Adipose tissue (tissue), 3 donors: ENCODE measurements at regions not wholly inside any gene's neighbourhood (a gene's known extent, or its start where the extent isn't known, plus 50 kb on each side); places are given as distances from the start of the nearest gene placed in this dataset.

ENCODE experiments used
- H3K27ac ChIP-seq: one replicate; pipeline ENCODE4 v1.5.1; 2013; ENCODE audit warnings: low read depth, low read length
- WGBS, 3 donors: extraction: QIAGEN DNeasy Blood & Tissue Kit; methylation state at CpG; one replicate each; pipeline ENCODE4 v1.1.7; 2013; 5-methylcytosine and 5-hydroxymethylcytosine counted together
- donor health status: healthy with polysubstance abuse.
- donor health status: Bipolar disorder and iron deficiency.
- donor health status: healthy.

DNA sequence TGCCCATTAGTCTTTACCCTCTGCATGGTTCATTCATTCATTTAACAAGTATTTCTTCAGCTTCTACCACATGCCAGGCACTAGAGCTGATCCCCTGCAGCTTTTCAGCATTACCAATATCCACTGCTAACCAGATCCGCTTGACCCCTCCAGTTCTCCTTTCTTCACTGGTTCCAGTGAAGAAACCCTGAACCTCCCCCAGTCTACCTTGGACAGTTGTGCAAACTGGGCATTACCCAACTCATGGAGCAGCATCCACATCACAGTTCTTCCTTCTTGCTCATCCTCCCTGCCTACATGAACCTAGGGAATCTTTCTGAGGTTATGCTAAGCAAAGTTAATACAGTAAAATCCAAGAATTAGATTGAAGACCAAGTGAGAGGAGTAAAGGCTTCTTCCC is 78.7 kb upstream of the SERP2 start:
- WGBS, 3 donors = 76 to 96% (median 80%) methylated on average over 1 of the region's 1 CpG
- H3K27ac ChIP-seq = no peak overlapping the region

GRCh38 chr13:44296856-44297255 is 76.8 kb upstream of the SERP2 start:
- H3K27ac ChIP-seq = no peak overlapping the region
- 91 to 98% (median 97%) methylated on average over 5 of the region's 5 CpGs for WGBS, 3 donors

- WGBS, 3 donors = 94 to 97% (median 97%) methylated on average over 1 of the region's 1 CpG
Measured at GRCh38 chr13:44298314-44298713, 75.3 kb upstream of the SERP2 start.

DNA sequence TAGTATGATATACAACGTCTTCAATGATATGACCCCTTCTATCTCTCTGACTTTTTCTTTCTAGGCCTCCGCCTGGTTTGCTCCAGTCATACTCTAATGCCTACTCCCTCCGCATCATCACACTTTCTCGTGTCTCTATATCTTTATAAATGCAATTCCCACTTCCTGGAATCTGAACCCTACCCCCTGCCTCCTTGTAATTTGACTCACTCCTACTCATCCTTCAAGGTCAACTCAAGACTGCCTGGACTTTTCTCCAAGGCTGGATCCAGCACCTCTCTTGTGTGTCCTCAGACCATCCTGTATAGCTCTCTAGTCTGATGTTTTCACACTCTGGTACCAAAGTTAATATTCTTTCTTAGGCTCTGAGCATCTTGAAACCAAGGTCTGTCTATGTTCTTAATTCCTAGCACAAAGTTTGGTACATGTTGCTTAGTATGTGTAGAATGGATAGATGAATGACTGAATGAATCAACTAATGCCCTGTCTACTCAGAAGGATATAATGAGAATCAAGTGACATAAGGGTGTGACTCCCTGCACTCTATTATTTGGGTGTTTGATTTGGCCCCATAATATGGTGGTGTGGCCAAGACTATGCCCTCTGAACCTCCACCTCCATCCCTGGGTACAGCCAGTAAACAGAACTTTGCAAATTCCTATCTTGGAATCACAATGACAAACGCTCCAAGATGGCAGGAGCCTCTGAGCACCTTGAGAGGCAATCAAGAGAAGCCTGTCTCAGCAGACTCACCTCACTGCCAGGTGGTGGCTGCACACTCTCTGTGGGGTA is 74.3 kb upstream of the SERP2 start:
- 76 to 94% (median 78%) methylated on average over 5 of the region's 5 CpGs for WGBS, 3 donors
- H3K27ac ChIP-seq = no peak overlapping the region

More at GRCh38 chr13:44298314-44298713, 75.3 kb upstream of the SERP2 start:
- no peak overlapping the region for H3K27ac ChIP-seq

- peak overlapping the region; percentile 10 for H3K27ac ChIP-seq
- 32 to 49% (median 39%) methylated on average over 9 of the region's 9 CpGs for WGBS, 3 donors
Measured at GRCh38 chr13:44300895-44301638, 72.6 kb upstream of the SERP2 start.

GRCh38 chr13:44301639-44302015 is 72.0 kb upstream of the SERP2 start:
- 79 to 93% (median 82%) methylated on average over 4 of the region's 4 CpGs for WGBS, 3 donors
- no peak overlapping the region for H3K27ac ChIP-seq

GRCh38 chr13:44302233-44302632 is 71.4 kb upstream of the SERP2 start:
- WGBS, 3 donors = 89 to 94% (median 92%) methylated on average over 4 of the region's 4 CpGs
- H3K27ac ChIP-seq = no peak overlapping the region

- no peak overlapping the region for H3K27ac ChIP-seq
- WGBS, 3 donors = 65 to 71% (median 66%) methylated on average over 5 of the region's 5 CpGs
Measured at GRCh38 chr13:44302940-44303575, 70.6 kb upstream of the SERP2 start.

- 35 to 67% (median 47%) methylated on average over 5 of the region's 5 CpGs for WGBS, 3 donors
- H3K27ac ChIP-seq = no peak overlapping the region
Measured at GRCh38 chr13:44303681-44304432, 69.8 kb upstream of the SERP2 start.

- H3K27ac ChIP-seq = no peak overlapping the region
- WGBS, 3 donors = 82 to 89% (median 89%) methylated on average over 4 of the region's 4 CpGs
Measured at GRCh38 chr13:44304433-44304725, 69.2 kb upstream of the SERP2 start.

DNA sequence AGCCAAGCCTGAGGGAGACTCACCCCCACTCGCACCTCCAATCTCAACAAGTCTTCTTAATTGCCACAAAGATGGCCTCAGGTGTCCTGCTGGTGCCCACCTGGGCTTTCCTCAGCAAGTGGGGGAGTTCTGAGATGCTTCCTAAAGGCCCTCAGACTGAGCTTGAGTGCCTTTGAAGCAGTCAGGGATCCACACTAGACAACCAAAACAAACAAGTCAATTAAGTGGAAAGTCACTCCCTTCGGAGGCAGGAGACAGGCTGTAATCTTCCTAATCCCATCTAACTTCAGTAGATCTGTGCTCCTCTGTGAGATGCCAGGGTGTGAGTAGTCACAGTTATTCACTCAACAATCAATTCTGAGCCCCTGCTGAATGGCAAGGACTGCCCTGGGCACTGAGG is 68.3 kb upstream of the SERP2 start:
- 85 to 96% (median 94%) methylated on average over 2 of the region's 2 CpGs for WGBS, 3 donors
- no peak overlapping the region for H3K27ac ChIP-seq

DNA sequence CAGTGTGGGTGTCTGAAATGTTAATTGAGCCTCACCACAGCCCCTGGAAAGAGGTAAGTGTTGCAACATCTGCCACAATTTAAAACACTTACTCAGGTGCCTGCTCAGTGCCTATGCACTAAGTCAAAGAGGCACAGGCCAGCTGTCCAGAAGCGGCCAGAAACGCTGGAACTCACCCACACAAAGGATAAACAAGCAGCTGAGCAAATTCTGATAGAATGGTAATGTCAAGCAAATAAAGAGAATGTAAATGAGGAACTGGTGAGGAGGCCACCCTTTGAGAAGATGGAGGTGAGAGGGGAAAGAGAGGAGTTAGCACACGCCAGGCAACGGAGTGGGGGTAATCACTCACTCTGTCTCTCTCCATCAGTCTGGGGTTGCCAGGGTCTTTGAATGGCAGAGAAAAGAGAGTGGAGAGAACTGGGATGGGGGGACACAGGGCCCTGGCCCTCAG is 67.7 kb upstream of the SERP2 start:
- H3K27ac ChIP-seq = no peak overlapping the region
- WGBS, 3 donors = 57 to 69% (median 59%) methylated on average over 4 of the region's 4 CpGs

DNA sequence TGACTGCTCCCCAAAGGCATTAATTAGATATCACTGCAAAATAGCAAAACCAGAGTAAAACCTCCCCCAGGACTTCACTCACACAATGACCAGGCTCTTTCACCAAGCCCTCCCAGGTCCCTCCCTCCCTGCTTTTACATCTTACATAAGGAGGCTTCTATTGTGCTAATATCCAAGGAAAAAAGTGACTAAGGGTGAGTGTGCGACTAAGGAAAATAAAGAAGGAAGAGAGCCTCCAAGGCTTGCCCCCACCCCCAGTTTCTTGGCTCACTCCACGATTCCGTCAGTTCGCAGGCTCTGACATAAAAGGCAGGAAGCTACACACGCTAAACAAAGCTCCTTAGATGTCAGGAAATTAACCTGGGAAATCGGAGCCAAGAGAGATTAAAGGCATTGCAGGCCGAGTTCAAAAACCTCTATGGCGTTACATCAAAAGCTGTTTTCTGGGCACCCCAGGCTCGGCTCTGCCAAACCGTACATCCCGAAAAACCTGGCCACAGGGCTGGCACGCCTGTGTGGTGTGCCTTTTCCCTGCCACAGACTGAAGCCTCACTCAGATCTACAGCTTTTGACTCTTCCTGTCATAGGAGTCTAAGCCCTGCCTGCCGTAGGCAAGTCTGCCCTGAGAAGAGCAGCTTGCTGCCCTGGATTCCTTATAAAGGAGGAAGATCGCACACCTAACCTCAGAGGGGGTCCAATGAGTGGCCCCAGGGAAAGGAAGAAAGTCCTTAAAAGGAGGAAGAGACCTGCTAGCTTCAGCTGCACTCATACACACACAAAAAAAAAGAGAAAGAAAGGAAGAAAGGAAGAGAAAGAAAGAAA is 67.0 kb upstream of the SERP2 start:
- WGBS, 3 donors = 38 to 57% (median 42%) methylated on average over 14 of the region's 14 CpGs
- H3K27ac ChIP-seq = no peak overlapping the region

GRCh38 chr13:44307255-44307654 is 66.4 kb upstream of the SERP2 start:
- H3K27ac ChIP-seq = no peak overlapping the region
- 69 to 91% (median 72%) methylated on average over 4 of the region's 4 CpGs for WGBS, 3 donors

- no peak overlapping the region for H3K27ac ChIP-seq
- WGBS, 3 donors = 80 to 87% (median 83%) methylated on average over 2 of the region's 2 CpGs
Measured at GRCh38 chr13:44307844-44308243, 65.8 kb upstream of the SERP2 start.

GRCh38 chr13:44308352-44308751 is 65.3 kb upstream of the SERP2 start:
- WGBS, 3 donors = 95 to 98% (median 95%) methylated on average over 3 of the region's 3 CpGs
- no peak overlapping the region for H3K27ac ChIP-seq

DNA sequence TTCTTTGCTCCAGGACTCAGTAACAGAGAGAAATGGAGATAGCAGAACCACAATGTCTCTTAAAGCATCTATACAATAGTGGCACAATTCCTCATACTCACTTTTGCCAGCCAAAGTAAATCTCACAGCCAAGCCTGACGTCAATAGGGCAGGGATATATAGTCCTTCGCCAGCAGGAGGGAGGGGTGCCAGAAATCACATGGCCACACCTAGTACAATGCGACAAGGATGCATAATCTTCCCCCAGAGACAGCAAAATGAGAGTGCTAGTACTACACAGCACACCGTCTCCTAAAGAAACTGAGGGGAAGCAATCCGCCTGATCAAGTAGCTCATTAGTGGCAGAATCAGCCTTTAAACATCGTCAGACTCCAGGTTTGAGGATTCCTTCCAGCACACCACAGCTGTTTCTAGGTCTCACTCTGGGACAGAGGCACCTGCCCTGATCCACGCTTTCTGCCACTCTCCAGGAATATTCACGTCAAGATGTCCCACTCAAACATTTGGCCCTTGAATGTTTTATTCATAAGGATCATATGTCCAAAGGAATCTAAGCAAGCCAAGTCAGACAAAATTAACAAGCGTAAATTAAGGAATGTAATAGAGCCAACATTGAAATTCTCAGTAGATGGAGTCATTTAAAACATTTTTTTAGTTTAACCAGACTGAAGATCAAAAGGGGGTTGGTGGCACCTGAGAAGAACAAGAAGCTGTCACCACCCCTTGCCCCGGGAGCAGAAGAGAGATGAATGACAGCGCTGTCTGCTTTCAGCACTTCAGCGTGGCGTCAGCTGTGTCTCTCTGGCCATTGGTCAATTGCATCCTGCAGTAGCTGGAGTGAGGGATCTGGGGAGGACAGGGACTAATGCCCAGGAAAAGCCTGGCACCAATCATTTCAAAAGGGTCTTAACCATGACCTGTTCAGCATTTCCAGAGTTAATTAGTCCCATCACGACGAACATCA is 63.5 kb upstream of the SERP2 start:
- WGBS, 3 donors = 80 to 82% (median 81%) methylated on average over 15 of the region's 15 CpGs
- H3K27ac ChIP-seq = no peak overlapping the region
